DMS153 treated with DMSO at 0.1 percent for 48 hours (cell line): ENCODE measurements at regions not wholly inside any gene's neighbourhood (a gene's known extent, or its start where the extent isn't known, plus 50 kb on each side); places are given as distances from the start of the nearest gene placed in this dataset.

ENCODE experiments used
- DNase-seq: peaks from one replicate; lab custom pipeline; 2025; ENCODE audit not compliant: unreplicated experiment; lab: John Stamatoyannopoulos, UW

GRCh38 chr4:31349907-31350306, 629.7 kb downstream of the PCDH7 start:
- DNase-seq: no peak

GRCh38 chr4:31351695-31352094, 631.5 kb downstream of the PCDH7 start:
- no peak for DNase-seq

DNA sequence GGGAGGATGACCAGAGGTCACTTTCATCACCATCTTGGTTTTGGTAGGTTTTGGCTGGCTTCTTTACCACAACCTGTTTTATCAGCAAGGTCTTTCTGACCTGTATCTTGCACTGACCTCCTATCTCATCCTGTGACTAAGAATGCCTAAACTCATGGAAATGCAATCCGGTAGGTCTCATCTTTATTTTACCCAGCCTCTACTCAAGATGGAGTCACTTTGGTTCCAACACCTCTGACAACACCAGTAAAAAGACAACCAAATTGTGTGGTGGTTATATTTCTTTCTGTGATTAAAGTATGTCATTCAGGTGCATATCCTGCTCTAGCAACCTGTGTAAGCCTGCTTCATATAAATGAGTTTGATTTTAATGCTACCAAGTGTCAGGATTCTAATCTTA, 636.7 kb downstream of the PCDH7 start:
- no peak for DNase-seq

- no peak for DNase-seq
Observed at GRCh38 chr4:31360786-31361185, 640.6 kb downstream of the PCDH7 start.

GRCh38 chr4:31362756-31363155, 642.6 kb downstream of the PCDH7 start:
- no peak for DNase-seq

DNA sequence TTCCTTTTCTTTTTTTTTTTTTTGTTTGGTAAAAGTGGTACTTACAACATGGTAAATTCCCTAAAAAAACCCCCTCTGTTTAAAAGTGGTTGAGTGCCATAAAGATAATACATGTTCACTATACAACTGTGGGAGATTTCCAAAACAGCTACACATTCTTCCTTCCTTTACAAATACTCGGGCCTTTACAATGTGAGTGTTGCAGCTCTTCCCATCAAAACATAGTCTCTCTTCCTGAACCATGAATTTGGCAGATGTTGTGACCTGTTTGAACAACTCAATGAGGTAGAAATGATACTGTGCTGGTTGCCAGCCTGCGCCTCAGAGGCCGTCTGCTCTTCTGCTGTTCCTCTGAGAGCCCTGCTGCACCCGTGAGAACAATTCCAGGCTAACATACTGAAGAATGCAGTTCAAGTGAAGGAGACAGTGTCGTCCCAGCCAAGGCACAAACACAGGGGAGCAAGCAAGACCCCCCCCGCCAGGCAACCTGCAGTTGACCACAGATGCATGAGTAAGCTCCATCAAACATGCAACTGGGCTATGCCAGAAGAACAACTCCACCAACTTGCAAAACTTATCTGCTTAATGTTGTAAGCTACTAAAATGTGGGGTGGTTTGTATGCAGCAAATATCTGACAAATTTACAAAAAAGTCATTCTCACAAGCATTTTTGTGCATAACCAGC, 645.0 kb downstream of the PCDH7 start:
- DNase-seq: no peak

DNA sequence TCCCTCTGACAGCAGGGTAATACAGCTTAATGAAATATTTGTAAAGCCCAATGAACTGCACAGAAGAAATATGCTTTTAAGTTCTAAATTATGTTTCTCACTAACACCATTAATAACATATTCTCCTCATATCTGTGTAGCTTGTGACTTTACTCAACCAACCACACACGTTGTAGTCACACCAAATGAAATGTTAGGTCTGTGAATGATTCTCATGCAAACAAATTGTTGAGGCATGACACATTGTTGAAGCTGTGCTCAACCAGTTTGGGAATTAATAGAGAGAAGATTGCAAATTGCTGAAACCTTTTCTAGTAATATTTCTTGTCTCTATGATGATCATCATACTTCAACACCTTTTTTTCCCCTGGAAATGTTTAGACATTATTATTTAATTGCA, 645.9 kb downstream of the PCDH7 start:
- DNase-seq: no peak

- peak; percentile 5 for DNase-seq
Observed at GRCh38 chr4:31370866-31371465, 650.8 kb downstream of the PCDH7 start.

GRCh38 chr4:31374256-31374960, 654.2 kb downstream of the PCDH7 start:
- DNase-seq: no peak

DNA sequence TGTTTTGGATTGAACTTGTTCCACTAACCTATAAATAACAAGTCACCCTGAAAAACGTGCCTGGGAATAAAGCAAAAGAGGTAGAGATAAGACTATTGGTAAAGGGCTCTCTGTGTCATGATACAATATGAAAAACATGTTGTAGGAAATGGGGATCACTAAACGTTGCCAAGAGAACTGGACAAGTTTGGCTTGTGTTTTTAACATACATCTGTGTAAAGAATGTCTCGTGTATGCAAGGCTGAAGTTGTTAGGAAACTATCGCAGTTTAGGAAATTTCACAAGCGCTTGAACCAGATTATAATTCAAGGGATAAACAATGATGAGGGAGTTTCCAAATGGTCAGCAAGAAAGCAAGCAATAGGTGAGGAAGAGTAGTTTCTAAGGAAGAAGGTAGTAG, 655.8 kb downstream of the PCDH7 start:
- DNase-seq: no peak

GRCh38 chr4:31379364-31379763, 659.2 kb downstream of the PCDH7 start:
- DNase-seq: no peak

DNA sequence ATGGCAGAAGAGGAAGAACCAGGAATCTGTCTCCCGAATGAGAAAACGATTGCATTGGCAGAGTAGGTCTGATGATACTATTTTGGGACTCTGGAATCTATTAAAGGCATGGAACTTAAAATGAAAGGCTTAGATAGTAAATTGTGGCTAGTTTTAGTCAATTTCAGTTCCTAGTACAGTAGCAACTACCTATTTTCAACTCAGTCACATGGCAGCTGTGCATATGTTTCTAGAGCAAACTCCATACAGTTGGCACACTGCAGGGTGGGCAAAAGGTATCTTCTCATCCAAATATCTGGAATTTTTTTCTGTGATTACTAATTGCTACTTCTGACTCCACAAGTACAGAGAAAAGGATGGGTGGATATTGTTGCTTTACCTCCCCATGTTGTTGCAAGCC, 663.6 kb downstream of the PCDH7 start:
- DNase-seq: no peak

DNA sequence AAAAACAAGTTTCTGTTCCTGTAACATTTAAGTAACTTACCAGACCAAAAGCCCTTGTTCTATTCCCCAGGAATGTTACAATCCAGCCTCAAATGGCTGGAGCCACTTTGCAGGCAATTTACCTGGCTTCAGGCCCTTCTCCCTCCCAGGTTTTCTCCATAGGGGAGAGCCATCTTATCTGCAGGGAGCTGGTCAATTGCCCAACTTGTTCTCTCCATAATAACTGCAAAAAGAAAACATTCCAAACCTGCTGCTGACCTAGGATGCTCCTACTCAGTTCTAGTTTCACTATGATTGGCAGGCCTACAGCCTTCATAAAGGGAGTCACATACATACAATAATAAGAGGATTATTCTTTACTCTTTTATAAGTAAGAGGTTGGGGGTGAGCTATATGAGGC, 670.7 kb downstream of the PCDH7 start:
- no peak for DNase-seq

- DNase-seq: no peak
Observed at GRCh38 chr4:31391976-31392375, 671.8 kb downstream of the PCDH7 start.

- DNase-seq: no peak
Observed at GRCh38 chr4:31392923-31393322, 672.8 kb downstream of the PCDH7 start.

- DNase-seq: no peak
Observed at GRCh38 chr4:31408121-31408520, 688.0 kb downstream of the PCDH7 start.

GRCh38 chr4:31411565-31411964, 691.4 kb downstream of the PCDH7 start:
- no peak for DNase-seq

GRCh38 chr4:31415629-31416028, 695.5 kb downstream of the PCDH7 start:
- no peak for DNase-seq

- DNase-seq: no peak
Observed at GRCh38 chr4:31416498-31416897, 696.3 kb downstream of the PCDH7 start.

GRCh38 chr4:31417040-31417439, 696.9 kb downstream of the PCDH7 start:
- no peak for DNase-seq

DNA sequence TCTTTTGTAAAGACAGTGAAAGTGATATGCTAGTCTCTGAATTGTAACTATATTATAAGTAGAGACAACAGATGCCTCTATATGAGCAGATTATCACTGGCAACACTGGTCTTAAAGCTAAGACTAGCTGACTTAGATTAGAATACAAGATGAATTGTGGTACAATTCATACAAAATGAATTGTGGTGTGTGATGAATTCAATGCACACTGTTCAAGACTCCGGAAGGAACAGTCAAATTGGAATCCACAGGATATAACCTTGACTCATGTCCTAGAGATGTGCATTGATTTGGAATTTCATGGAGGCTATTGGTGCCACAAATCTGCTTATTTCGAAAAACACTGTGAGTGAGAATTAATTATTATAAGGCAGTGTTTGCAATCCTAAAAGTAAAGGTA, 701.8 kb downstream of the PCDH7 start:
- no peak for DNase-seq

- no peak for DNase-seq
Observed at GRCh38 chr4:31427691-31428090, 707.5 kb downstream of the PCDH7 start.
